ENCODE measurements at regions not wholly inside any gene's neighbourhood (a gene's known extent, or its start where the extent isn't known, plus 50 kb on each side); places are given as distances from the start of the nearest gene placed in this dataset.

DNA sequence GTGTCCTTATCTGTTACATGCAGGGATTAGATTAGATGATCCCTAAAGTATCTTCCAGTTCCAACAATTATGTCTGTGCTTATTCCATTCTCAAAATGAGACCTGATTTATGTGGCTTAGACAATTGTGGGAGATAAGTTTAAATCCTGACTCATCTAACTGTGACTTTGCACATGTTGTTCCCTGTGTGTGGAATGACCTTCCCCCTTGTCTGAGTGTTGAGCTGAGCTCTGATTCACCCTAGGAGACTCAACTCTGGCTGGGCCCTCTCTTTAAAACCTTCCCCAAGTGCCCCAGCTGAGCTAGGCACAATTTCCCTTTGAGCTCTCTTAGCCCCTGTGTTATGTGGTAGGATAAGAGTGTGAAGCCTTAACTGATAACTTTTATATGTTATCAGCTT is 118.9 kb upstream of the ELL2 start:
- H3K36me3 ChIP-seq = no peaks in the 10 kb centered on the region
- no peaks in the 10 kb centered on the region for H3K4me1 ChIP-seq
- DNase-seq (no peak), ATAC-seq (ENCODE audit: low FRiP score in 2 of 2) (peak in 1 of 2 donors; percentile 24)
- no peak for TF ChIP-seq EP300 (IDR thresholded peaks at IDR 0.05)
- TF ChIP-seq POLR2A (IDR thresholded peaks at IDR 0.05) = no peak
- H3K9me3 ChIP-seq = no peaks in the 10 kb centered on the region
- no peaks in the 10 kb centered on the region for H3K27me3 ChIP-seq
- no peak overlapping the region for H3K4me3 ChIP-seq
- peak overlapping the region in 1 of 4 donors; percentile 21 for H3K27ac ChIP-seq

DNA sequence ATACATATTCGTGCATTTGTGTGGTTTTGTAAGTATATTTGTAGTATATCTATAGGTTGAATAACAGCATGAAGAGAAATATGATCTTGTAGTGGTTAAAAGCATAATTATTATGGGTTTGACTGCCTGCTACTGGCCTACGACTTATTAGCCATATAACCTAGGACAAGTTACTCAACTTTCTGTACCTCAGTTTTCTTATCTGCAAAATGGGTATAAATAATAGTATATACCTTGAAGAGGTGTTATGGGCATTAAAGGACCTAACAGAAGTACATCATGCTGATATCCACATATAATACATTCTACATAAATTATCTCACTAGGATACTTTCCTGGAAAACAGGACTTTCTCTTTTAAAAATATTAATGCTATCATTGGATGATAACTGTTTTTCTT is 118.3 kb upstream of the ELL2 start:
- Histone ChIP-seq H3K36me3 (no peaks in the 10 kb centered on the region), H3K4me1 (no peaks in the 10 kb centered on the region), H3K27me3 (no peaks in the 10 kb centered on the region), H3K27ac (no peak overlapping the region), H3K4me3 (no peak overlapping the region), H3K9me3 (no peaks in the 10 kb centered on the region)
- ATAC-seq (ENCODE audit: low FRiP score in 2 of 2) = no peak
- TF ChIP-seq, protein P1, sequence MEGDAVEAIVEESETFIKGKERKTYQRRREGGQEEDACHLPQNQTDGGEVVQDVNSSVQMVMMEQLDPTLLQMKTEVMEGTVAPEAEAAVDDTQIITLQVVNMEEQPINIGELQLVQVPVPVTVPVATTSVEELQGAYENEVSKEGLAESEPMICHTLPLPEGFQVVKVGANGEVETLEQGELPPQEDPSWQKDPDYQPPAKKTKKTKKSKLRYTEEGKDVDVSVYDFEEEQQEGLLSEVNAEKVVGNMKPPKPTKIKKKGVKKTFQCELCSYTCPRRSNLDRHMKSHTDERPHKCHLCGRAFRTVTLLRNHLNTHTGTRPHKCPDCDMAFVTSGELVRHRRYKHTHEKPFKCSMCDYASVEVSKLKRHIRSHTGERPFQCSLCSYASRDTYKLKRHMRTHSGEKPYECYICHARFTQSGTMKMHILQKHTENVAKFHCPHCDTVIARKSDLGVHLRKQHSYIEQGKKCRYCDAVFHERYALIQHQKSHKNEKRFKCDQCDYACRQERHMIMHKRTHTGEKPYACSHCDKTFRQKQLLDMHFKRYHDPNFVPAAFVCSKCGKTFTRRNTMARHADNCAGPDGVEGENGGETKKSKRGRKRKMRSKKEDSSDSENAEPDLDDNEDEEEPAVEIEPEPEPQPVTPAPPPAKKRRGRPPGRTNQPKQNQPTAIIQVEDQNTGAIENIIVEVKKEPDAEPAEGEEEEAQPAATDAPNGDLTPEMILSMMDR (IDR thresholded peaks at IDR 0.05) = no peak
- DNase-seq = no peak
- WGBS, 2 donors = 81 to 85% methylated on average over 2 of the region's 2 CpGs

DNA sequence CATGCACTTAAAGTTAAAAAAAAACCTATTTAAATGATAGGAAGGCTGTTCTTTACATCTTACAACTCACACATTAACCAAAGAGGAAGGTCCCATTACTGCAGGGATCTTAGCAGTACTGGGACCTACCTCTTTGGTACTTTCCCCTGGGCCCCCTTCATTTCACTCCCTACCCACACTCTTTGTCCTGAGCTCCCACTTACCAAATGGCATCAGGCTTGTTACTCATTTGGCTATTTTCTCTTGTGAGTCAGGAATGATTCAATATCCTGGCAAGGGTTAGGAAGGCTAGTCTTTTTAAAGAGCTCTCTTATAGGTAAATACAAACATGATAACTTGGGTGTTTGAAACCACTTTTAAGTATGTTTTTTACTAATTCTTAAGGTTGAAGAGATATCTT is 117.4 kb upstream of the ELL2 start:
- Histone ChIP-seq H3K27ac (no peak overlapping the region), H3K4me1 (no peaks in the 10 kb centered on the region), H3K36me3 (no peaks in the 10 kb centered on the region), H3K9me3 (no peaks in the 10 kb centered on the region), H3K27me3 (no peaks in the 10 kb centered on the region), H3K4me3 (no peak overlapping the region)
- DNase-seq (no peak), ATAC-seq (ENCODE audit: low FRiP score in 2 of 2) (peak in 1 of 2 donors; percentile 39)
- TF ChIP-seq POLR2A (IDR thresholded peaks at IDR 0.05) = no peak
- TF ChIP-seq, protein P1 (IDR thresholded peaks at IDR 0.05) = no peak
- no peak for TF ChIP-seq EP300 (IDR thresholded peaks at IDR 0.05)
- no peak for TF ChIP-seq POLR2AphosphoS5 (IDR thresholded peaks at IDR 0.05)

DNA sequence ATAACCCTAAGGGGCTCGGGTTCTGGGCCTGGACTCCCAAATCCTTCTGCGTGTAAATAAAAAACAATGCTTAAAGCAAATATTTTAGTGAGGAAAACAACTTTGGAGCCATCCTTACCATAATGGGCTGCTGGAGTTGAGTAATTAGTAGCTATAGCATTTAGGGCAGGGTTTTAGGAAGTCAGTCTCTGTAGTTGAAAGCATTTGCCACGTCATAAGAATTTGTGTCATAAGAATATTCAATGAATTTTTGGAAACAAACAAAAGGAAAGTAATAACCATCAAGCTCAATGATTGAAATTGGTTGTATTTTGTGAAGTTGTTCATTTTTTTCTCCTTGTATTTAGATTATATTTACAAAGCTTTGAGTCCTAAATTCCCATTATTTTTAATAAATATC is 114.8 kb upstream of the ELL2 start:
- ATAC-seq (ENCODE audit: low FRiP score in 2 of 2) = no peak
- no peak for TF ChIP-seq EP300 (IDR thresholded peaks at IDR 0.05)
- TF ChIP-seq, protein P1 (IDR thresholded peaks at IDR 0.05) = no peak
- TF ChIP-seq POLR2A (IDR thresholded peaks at IDR 0.05) = no peak
- TF ChIP-seq POLR2AphosphoS5 (IDR thresholded peaks at IDR 0.05) = no peak
- WGBS, 2 donors = 80 to 83% methylated on average over 3 of the region's 3 CpGs

DNA sequence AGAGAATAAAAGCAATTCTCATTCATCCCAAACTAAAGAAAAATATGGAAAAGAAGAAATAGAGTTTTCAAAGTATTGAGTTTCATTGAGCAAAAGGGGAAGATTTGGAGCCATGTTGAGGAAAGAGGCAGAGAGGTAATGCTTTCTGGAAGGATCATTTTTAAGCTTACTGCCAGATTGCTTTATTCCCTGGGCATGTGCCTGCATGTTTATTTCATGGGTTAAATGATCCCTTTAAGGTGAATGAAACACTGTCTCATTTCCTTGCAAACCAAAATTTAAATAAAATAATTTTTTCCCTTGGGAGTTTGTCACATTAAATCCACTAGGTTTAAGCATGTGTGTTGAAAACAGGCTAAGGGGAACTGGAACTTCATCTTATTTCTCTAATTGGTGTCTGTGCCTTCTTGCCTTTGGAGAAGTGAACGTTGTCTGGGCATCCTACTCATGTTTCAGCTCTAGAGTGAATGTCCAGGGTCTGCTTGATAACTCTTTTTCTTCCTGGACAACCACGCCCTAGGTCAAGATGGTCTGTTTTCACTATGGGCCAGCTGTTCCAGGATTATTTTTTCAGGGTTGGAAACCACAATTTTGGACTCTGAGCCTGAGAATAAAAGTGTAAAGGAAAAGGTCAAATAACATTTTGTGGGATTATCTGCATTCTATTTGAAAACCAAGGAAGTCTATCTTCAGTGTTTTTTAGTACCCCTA is 114.1 kb upstream of the ELL2 start:
- ATAC-seq (ENCODE audit: low FRiP score in 2 of 2) (no peak), DNase-seq (no peak)
- WGBS, 2 donors = 57 to 61% methylated on average over 2 of the region's 2 CpGs
- no peak for TF ChIP-seq POLR2A (IDR thresholded peaks at IDR 0.05)
- TF ChIP-seq, protein P1 (IDR thresholded peaks at IDR 0.05) = no peak
- Histone ChIP-seq H3K27me3 (no peaks in the 10 kb centered on the region), H3K9me3 (no peaks in the 10 kb centered on the region), H3K4me1 (no peaks in the 10 kb centered on the region), H3K4me3 (no peak overlapping the region), H3K36me3 (no peaks in the 10 kb centered on the region), H3K27ac (no peak overlapping the region)

More for the DNA sequence above, 114.8 kb upstream of the ELL2 start:
- no peak overlapping the region for H3K4me3 ChIP-seq
- no peaks in the 10 kb centered on the region for H3K27me3 ChIP-seq
- no peak overlapping the region for H3K27ac ChIP-seq
- DNase-seq = no peak
- H3K4me1 ChIP-seq = no peaks in the 10 kb centered on the region
- no peaks in the 10 kb centered on the region for H3K9me3 ChIP-seq
- no peaks in the 10 kb centered on the region for H3K36me3 ChIP-seq
